ENCODE measurements at regions not wholly inside any gene's neighbourhood (a gene's known extent, or its start where the extent isn't known, plus 50 kb on each side); places are given as distances from the start of the nearest gene placed in this dataset.

GRCh38 chr18:78376046-78376445, 603.6 kb upstream of the SALL3 start:
- DNase-seq = no peak

- DNase-seq = no peak
Observed at GRCh38 chr18:78378403-78378802, 601.2 kb upstream of the SALL3 start.

GRCh38 chr18:78378983-78379382, 600.6 kb upstream of the SALL3 start:
- DNase-seq = no peak

- no peak for DNase-seq
Observed at GRCh38 chr18:78390348-78390951, 589.2 kb upstream of the SALL3 start.

GRCh38 chr18:78390952-78391348, 588.7 kb upstream of the SALL3 start:
- no peak for DNase-seq

GRCh38 chr18:78393086-78393862, 586.3 kb upstream of the SALL3 start:
- DNase-seq = peak; percentile 43

- no peak for DNase-seq
Observed at GRCh38 chr18:78396077-78396476, 583.5 kb upstream of the SALL3 start.

GRCh38 chr18:78396756-78397155, 582.9 kb upstream of the SALL3 start:
- DNase-seq = no peak

- no peak for DNase-seq
Observed at GRCh38 chr18:78399992-78400503, 579.6 kb upstream of the SALL3 start.

- no peak for DNase-seq
Observed at GRCh38 chr18:78402440-78402839, 577.2 kb upstream of the SALL3 start.

- DNase-seq = no peak
Observed at GRCh38 chr18:78402966-78403365, 576.7 kb upstream of the SALL3 start.

GRCh38 chr18:78403371-78403770, 576.2 kb upstream of the SALL3 start:
- no peak for DNase-seq

- no peak for DNase-seq
Observed at GRCh38 chr18:78405763-78406162, 573.9 kb upstream of the SALL3 start.

GRCh38 chr18:78406743-78407465, 572.7 kb upstream of the SALL3 start:
- DNase-seq = no peak

- no peak for DNase-seq
Observed at GRCh38 chr18:78407466-78407844, 572.2 kb upstream of the SALL3 start.

- DNase-seq = no peak
Observed at GRCh38 chr18:78408623-78409022, 571.0 kb upstream of the SALL3 start.

GRCh38 chr18:78410094-78410786, 569.4 kb upstream of the SALL3 start:
- DNase-seq = no peak

GRCh38 chr18:78411539-78411938, 568.1 kb upstream of the SALL3 start:
- no peak for DNase-seq

- DNase-seq = no peak
Observed at GRCh38 chr18:78414302-78414701, 565.3 kb upstream of the SALL3 start.

- DNase-seq = no peak
Observed at GRCh38 chr18:78416853-78417252, 562.8 kb upstream of the SALL3 start.

GRCh38 chr18:78418379-78418778, 561.2 kb upstream of the SALL3 start:
- no peak for DNase-seq

GRCh38 chr18:78419171-78419570, 560.4 kb upstream of the SALL3 start:
- no peak for DNase-seq

- DNase-seq = no peak
Observed at GRCh38 chr18:78420116-78420515, 559.5 kb upstream of the SALL3 start.

Measured in skin of body (tissue), 1 donor.